HG02852 (cell line): ENCODE measurements at regions not wholly inside any gene's neighbourhood (a gene's known extent, or its start where the extent isn't known, plus 50 kb on each side); places are given as distances from the start of the nearest gene placed in this dataset.
"Not testable (repeated sequence)": the region's sequence is repeated elsewhere in the genome, so short reads cannot be mapped to it uniquely, and the experiment has no call there.

Experiments used
- ATAC-seq: cut with Tn5 transposase; IDR thresholded peaks from one replicate; pipeline ENCODE4 v1.9.1; 2021; ENCODE audit warnings: mild to moderate bottlenecking, moderate library complexity; ENCODE audit not compliant: unreplicated experiment

- ATAC-seq = no peak
Measured at GRCh38 chr5:21085791-21086190, 1097.8 kb upstream of the CDH18 start.

DNA sequence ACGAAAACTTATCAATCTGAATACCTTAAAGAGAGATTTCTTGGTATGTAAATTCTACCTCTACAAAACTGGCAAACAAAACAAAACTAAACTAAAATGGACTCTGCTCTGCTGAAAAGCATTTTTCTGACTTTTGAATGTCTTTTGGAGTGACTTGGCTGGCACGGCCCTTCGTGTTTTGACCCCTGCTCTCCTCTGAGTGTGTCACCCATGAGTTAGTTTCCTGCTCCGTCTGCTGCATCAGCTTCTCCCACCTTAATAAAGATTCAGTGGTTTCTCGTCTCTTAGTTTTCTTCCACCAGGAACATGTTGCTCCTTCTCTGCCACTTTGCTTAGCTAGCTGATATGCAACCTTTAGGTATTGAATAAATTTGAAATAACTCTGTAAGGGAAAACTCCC lies 1084.0 kb upstream of the CDH18 start:
- no peak for ATAC-seq

- ATAC-seq = no peak
Measured at GRCh38 chr5:21071421-21071820, 1083.4 kb upstream of the CDH18 start.

DNA sequence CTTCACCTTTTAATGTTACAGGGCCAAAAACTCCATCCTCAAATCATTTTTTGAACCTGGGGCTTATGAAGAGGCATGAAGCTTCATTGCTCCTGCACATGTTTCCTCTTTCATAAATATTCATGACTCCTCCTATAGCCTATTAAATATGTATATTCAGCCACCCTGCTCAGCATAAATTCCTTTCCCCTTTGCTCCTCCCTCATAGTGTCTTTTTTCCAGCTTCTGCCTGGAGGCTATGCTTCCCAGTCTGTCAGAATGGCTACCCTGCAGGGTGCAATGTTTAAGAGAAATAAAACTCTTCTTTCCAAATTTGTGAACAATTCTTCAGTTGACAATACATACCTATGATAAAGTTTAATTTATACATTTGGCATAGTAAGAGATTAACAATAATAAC lies 1082.9 kb upstream of the CDH18 start:
- ATAC-seq = no peak

DNA sequence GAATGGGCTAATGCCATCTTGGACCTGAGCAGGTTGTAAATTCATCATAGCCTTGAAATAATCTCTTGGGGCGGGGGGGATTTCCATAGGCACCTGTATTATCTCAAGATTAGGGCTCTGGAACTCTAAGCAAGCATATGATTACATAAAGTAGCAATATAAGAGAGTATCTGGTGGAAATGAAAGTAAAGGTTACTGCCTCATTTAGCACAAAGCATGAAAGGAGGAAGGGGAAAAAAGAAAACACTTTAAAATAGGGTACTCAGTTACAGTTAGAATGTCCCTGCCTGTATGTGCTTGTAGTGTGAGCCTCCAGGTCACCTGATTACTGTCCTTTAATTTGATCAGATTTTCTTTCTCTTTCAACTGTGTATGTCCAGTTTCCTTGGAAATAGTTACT lies 1079.7 kb upstream of the CDH18 start:
- no peak for ATAC-seq

GRCh38 chr5:21063146-21063545 lies 1075.1 kb upstream of the CDH18 start:
- ATAC-seq = no peak

GRCh38 chr5:21058289-21058688 lies 1070.3 kb upstream of the CDH18 start:
- peak; percentile 99 for ATAC-seq

DNA sequence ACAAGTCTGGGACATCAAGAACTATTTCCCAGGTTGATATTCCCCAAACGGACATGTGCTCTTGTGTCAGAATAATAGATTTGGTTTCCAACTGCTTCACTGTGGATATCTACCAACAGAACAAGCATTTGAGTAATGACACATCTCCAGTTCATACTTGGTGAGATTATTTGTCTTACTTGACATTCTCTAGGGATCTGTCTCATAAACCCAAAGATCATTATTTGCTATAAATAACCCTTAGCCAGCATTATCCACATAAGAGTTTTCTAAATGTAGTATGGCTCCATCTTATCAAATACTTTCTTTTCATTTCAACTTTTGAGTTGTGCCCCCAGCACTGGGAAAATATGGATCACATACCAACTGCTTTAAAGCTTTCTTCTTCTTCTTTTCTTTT lies 1063.9 kb upstream of the CDH18 start:
- ATAC-seq = no peak

GRCh38 chr5:21049901-21050300 lies 1061.9 kb upstream of the CDH18 start:
- no peak for ATAC-seq

- ATAC-seq = no peak
Measured at GRCh38 chr5:21030981-21031380, 1043.0 kb upstream of the CDH18 start.

DNA sequence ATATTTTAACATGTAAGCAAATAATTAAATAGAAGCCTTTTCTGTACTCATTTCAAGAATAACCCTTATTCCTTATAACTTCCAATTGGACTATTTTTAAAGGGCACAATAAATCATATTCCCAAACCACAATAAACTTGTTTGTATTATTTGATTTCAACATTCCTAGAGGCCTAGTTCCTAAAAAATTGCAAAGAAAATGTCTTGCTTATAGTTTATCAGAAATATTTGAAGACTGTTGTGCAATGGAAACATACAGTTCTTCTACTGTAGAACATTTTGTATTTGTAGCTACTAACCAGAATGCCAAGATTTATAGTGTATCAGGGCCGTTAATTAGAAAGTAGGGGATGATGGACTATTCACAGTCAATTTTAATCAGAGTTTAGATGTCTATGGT lies 1037.0 kb upstream of the CDH18 start:
- ATAC-seq = no peak

- no peak for ATAC-seq
Measured at GRCh38 chr5:21013237-21013636, 1025.2 kb upstream of the CDH18 start.

GRCh38 chr5:21007781-21008180 lies 1019.8 kb upstream of the CDH18 start:
- no peak for ATAC-seq

GRCh38 chr5:20988933-20989332 lies 1000.9 kb upstream of the CDH18 start:
- ATAC-seq = not testable (repeated sequence)

DNA sequence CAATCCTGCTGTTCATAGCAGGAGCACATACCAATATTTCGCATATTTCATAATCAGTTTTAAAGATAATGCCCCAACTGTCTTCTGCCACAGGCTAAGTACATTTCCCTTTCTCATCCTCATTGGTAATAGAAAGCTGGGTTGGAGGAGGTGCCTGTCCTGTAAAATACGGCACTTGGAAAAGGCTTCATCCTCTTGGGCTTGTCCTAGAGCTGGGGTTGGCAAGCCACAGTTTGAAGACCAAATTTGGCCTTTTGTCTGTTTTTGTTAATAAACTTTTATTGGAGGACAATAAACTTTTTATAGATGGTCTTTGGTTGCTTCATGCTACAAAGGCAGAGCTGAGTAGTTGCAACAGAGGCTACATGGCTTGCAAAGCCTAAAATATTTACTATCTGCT lies 997.8 kb upstream of the CDH18 start:
- ATAC-seq = no peak

GRCh38 chr5:20974426-20974825 lies 986.4 kb upstream of the CDH18 start:
- no peak for ATAC-seq

- ATAC-seq = peak; percentile 82
Measured at GRCh38 chr5:20972419-20972925, 984.5 kb upstream of the CDH18 start.

DNA sequence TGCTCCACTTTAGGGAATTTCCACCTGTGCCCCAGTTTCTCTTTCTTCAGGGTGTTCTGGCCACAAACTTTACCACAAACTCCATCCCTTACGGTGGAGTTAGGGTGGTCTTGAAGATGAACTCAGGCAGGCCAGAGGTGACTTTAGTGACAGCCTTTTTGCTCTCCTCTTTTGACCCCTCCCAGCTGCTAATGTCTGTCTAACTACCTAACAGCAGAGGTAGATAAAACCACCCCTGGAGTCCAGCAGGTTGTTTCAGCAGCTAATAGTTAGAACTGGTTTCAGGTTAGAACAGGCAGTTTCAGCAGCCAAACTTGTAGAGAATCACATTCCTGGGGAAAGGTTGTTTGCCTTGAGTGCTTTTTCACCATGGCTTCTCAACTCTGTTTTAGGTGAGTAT lies 971.3 kb upstream of the CDH18 start:
- ATAC-seq = no peak

DNA sequence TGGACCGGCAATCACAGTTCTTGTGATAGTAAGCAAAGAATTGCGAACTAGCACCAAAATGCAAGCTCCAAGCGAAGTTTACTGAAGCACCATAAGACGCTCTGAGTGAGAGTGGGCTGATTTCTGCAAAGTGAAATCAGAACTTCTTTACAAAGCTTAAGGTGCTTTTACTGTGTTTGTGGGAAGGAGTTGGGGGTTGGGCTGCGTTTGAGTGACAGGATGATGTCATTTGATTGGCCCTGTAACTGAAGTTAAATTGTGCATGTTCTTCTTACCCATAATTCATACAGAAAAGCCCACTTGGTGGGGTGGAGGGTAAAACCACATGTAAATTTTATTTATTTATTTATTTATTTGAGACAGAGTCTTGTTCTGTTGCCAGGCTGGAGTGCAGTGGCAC lies 970.6 kb upstream of the CDH18 start:
- ATAC-seq = no peak

DNA sequence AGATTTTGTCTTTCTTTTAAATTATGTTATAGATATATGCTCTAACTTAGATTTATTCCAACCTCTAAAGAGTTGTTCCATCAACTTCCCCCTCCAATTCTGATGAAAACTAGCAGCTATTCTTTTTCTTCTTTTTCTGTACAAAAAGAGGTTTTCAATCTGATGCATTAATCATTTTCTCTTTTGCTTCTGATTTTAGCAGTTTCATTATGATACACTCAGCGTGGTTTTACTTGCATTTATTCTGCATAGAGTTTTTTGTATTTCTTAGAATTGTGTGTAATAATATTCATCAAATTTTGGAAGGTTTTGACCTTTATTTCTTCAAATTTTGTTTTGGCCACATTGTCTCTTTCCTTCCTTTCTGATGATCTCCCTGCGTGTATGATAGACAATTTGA lies 968.1 kb upstream of the CDH18 start:
- no peak for ATAC-seq

- ATAC-seq = no peak
Measured at GRCh38 chr5:20949636-20950035, 961.6 kb upstream of the CDH18 start.

DNA sequence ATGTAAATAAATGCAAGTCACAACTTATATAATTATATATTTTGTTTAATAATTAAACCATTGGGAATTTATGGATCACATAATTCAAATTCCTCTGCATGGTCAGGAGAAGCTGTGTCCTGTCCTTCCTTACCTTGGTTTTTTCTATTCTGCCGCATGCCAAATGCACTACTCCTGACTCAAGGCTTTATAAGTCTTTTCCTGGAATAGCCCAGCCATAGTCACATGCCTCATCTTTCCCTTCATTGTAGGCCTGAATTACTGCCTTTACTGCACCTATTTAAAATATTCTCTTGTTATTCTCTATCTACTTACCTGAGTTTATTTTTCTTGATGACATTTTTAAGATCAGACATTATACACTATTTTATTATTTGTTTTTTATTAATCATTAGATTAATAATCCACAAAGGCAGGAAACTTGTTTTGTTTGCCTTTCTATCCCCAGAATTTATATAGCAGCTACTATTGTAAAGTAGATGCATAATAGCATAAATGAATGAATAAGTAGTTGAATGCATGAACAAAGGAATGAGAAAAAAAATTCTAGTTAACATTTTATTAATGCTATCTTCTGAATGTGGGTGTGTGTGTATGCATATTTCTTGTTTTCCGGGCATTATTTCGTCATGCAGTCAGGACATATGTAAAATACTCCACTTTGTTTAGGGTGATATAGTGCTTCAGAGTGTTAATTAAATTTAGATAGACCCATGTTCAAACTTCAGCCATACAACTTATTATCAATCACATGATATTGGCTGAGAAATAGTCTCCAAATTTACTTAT lies 955.4 kb upstream of the CDH18 start:
- ATAC-seq = not testable (repeated sequence)

GRCh38 chr5:20942603-20943002 lies 954.6 kb upstream of the CDH18 start:
- ATAC-seq = not testable (repeated sequence)
